ENCODE measurements at regions not wholly inside any gene's neighbourhood (a gene's known extent, or its start where the extent isn't known, plus 50 kb on each side); places are given as distances from the start of the nearest gene placed in this dataset.

DNA sequence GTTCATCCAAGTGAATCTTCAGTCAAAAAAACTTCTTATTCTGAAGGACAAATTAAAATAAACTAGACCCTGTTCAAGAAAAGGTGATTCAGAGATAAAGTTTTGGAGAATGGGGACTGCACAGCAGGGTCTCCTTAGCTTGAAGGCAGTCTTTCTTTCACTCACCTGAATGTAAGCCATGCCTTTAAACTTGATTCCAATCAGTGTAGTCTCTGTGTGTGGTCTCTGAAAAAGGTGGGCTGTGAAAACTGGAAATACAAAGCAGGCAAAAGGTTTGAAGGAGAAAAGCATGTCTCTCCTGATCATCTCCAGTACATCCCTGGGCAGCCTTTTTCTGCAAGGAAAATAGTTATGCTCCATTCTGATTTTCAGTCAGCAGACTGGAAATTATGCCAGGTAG is 188.0 kb upstream of the SASH1 start:
- no peaks in the 10 kb centered on the region for H3K9me3 ChIP-seq (ENCODE audit: control insufficient read depth, insufficient read depth, low read length)
- no peak overlapping the region for H4K91ac ChIP-seq (ENCODE audit: insufficient read depth, low read depth, low read length)
- ATAC-seq (ENCODE audit: low read depth) (no peak), DNase-seq (no peak)
- no peak overlapping the region for H2AK9ac ChIP-seq (replicated peaks; ENCODE audit: low read depth, low read length, poor library complexity)
- in situ Hi-C loops (cut with MboI; ENCODE audit: low sequenced_read_pairs) (loop anchor here (25.0 kb wide), 1 partner anchor 1292 kb away; no protein-coding TSS in a partner anchor), intact Hi-C loops (cut with micrococcal nuclease) (no loop called here), dilution Hi-C loops (cut with HindIII; ENCODE audit: low sequenced_read_pairs, unreplicated experiment) (no loop called here)
- no peak overlapping the region for H2AK5ac ChIP-seq (ENCODE audit: low read depth, low read length)
- no peak overlapping the region for H2BK15ac ChIP-seq (ENCODE audit: low read depth, low read length)
- TF ChIP-seq CTCF (conservative IDR thresholded peaks at IDR 0.05; ENCODE audit: low read depth, low read length) (no peak), CHD1 (IDR thresholded peaks at IDR 0.05; ENCODE audit: low read depth, low read length) (no peak), ELK1 (IDR thresholded peaks at IDR 0.05; ENCODE audit: borderline replicate concordance, low read depth, low read length) (no peak), SMC3 (IDR thresholded peaks at IDR 0.05; ENCODE audit: low read depth, low read length) (no peak), BHLHE40 (IDR thresholded peaks at IDR 0.05; ENCODE audit: low read depth, low read length) (no peak), POLR2A (IDR thresholded peaks at IDR 0.05; ENCODE audit: low read depth, low read length) (no peak), CEBPB (IDR thresholded peaks at IDR 0.05; ENCODE audit: low read depth, low read length) (no peak)
- H3K4ac ChIP-seq (ENCODE audit: low read depth, low read length): no peak overlapping the region
- H4K20me1 ChIP-seq (ENCODE audit: insufficient read depth, low read length): no peaks in the 10 kb centered on the region
- H4K5ac ChIP-seq (ENCODE audit: low read depth, low read length): no peak overlapping the region
- no TSS peak for BruUV-seq (replicated peaks)
- H2AFZ ChIP-seq (replicated peaks; ENCODE audit: low read length, poor library complexity): no peak overlapping the region
- H3K18ac ChIP-seq (ENCODE audit: low read depth, low read length): no peak overlapping the region
- ChIA-PET CTCF (interaction anchor here (0.6 to 0.8 kb wide), 2 partner anchors 23 to 648 kb away, joined by 3 read pairs; no protein-coding TSS in a partner anchor), POLR2A (ENCODE audit: unreplicated experiment) (no interaction called here)
- no peaks in the 10 kb centered on the region for H3K4me1 ChIP-seq (ENCODE audit: control insufficient read depth, insufficient read depth, low read length)
- no peak overlapping the region for H2BK120ac ChIP-seq (ENCODE audit: low read depth, low read length)
- no peak overlapping the region for H3K9ac ChIP-seq (ENCODE audit: low read depth, low read length)
- no peaks in the 10 kb centered on the region for H3K9me1 ChIP-seq (ENCODE audit: insufficient read depth, low read length)
- H3K4me2 ChIP-seq (ENCODE audit: low read depth, low read length): no peak overlapping the region
- H2BK5ac ChIP-seq (ENCODE audit: low read depth, low read length, poor library complexity, severe bottlenecking): no peak overlapping the region
- H3K27me3 ChIP-seq (ENCODE audit: control insufficient read depth, insufficient read depth, low read length): peaks cover 24% of the 10 kb centered on the region
- no peak overlapping the region for H3K56ac ChIP-seq (ENCODE audit: extremely low read depth, insufficient read depth, low read length)
- no peak overlapping the region for H3K23ac ChIP-seq (ENCODE audit: low read depth, low read length)
- no peak overlapping the region for H3K4me3 ChIP-seq (ENCODE audit: insufficient read depth, low read depth, low read length)
- H3K79me1 ChIP-seq (ENCODE audit: low read depth in 1 of 2, low read length in 2 of 2): no peaks in the 10 kb centered on the region
- H3K36me3 ChIP-seq (ENCODE audit: control insufficient read depth, insufficient read depth, low read length): no peaks in the 10 kb centered on the region
- no peak overlapping the region for H4K8ac ChIP-seq (ENCODE audit: low read depth in 2 of 2, low read length in 2 of 2)
- H3K14ac ChIP-seq (replicated peaks; ENCODE audit: low read depth, low read length): no peak overlapping the region
- no peak overlapping the region for H3K27ac ChIP-seq (ENCODE audit: insufficient read depth, low read length)
- H2BK20ac ChIP-seq (ENCODE audit: low read depth, low read length): no peak overlapping the region

Data from IMR-90 (cell line).